Muscle layer of duodenum (tissue), 2 donors: ENCODE measurements at regions not wholly inside any gene's neighbourhood (a gene's known extent, or its start where the extent isn't known, plus 50 kb on each side); places are given as distances from the start of the nearest gene placed in this dataset.

Source experiments
- H3K27ac ChIP-seq: one replicate; pipeline ENCODE4 v1.7.0; 2013; ENCODE audit warnings: mild to moderate bottlenecking, low read length
- H3K27me3 ChIP-seq: one replicate; pipeline ENCODE4 v1.7.0; 2013; ENCODE audit warnings: low read depth, mild to moderate bottlenecking, control low read depth, low read length
- H3K36me3 ChIP-seq, 2 donors: one replicate each; pipeline ENCODE4 v1.7.0; 2013; ENCODE audit warnings: low read length in 2 of 2, control low read depth in 1 of 2, mild to moderate bottlenecking in 1 of 2; ENCODE audit not compliant: insufficient read depth in 2 of 2, control insufficient read depth in 1 of 2
- H3K4me1 ChIP-seq, 2 donors: one replicate each; pipeline ENCODE4 v1.7.0; 2013; ENCODE audit warnings: low read length in 2 of 2, mild to moderate bottlenecking in 2 of 2, control low read depth in 1 of 2, moderate library complexity in 1 of 2; ENCODE audit not compliant: insufficient read depth in 2 of 2, control insufficient read depth in 1 of 2
- H3K4me3 ChIP-seq, 2 donors: one replicate each; pipeline ENCODE4 v1.7.0; 2013; ENCODE audit warnings: low read length in 2 of 2, low read depth in 1 of 2, mild to moderate bottlenecking in 1 of 2
- H3K9me3 ChIP-seq, 2 donors: one replicate each; pipeline ENCODE4 v1.7.0; 2013; ENCODE audit warnings: low read length in 2 of 2, control low read depth in 1 of 2, mild to moderate bottlenecking in 1 of 2; ENCODE audit not compliant: control insufficient read depth in 1 of 2
- donor health status: healthy.

GRCh38 chr5:18079831-18080230 lies 445.6 kb downstream of the TAF11L14 start:
- Histone ChIP-seq H3K27ac (no peak overlapping the region), H3K4me3 (no peak overlapping the region), H3K9me3 (peaks cover 0 to 4% of the 10 kb centered on the region in 2 donors), H3K4me1 (no peaks in the 10 kb centered on the region), H3K36me3 (no peaks in the 10 kb centered on the region), H3K27me3 (no peaks in the 10 kb centered on the region)

DNA sequence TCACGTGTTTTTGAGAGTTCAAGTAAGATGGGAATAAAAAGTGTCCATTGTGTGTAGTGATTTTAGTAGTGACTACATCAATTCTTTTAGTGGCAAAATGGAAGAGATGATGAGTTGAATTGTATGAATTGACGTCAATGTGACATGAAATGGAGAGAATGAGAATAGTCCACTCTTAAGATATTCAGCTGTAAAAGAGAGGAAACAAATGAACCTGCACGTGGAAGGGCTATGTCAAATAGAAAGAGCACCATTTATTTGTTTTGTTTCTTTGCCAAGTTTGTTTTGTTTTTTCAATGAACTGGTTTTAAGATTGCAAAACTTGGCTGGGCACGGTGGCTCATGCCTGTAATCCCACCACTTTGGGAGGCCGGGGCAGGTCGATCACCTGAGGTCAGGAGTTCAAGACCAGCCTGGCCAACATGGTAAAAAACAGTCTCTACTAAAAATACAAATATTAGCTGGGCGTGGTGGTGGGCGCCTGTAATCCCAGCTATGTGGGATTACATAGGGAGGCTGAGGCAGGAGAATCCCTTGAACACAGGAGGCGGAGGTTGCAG lies 453.8 kb downstream of the TAF11L14 start:
- Histone ChIP-seq H3K27ac (no peak overlapping the region), H3K36me3 (no peaks in the 10 kb centered on the region), H3K4me1 (no peaks in the 10 kb centered on the region), H3K9me3 (no peaks in the 10 kb centered on the region), H3K27me3 (no peaks in the 10 kb centered on the region), H3K4me3 (no peak overlapping the region)

GRCh38 chr5:18090177-18090576 lies 455.9 kb downstream of the TAF11L14 start:
- Histone ChIP-seq H3K36me3 (no peaks in the 10 kb centered on the region), H3K9me3 (no peaks in the 10 kb centered on the region), H3K4me3 (no peak overlapping the region), H3K27ac (no peak overlapping the region), H3K4me1 (no peaks in the 10 kb centered on the region), H3K27me3 (no peaks in the 10 kb centered on the region)

- H3K4me1 ChIP-seq: no peaks in the 10 kb centered on the region
- no peaks in the 10 kb centered on the region for H3K27me3 ChIP-seq
- no peaks in the 10 kb centered on the region for H3K9me3 ChIP-seq
- H3K27ac ChIP-seq: no peak overlapping the region
- no peaks in the 10 kb centered on the region for H3K36me3 ChIP-seq
- H3K4me3 ChIP-seq: no peak overlapping the region
These were observed 456.9 kb downstream of the TAF11L14 start for GRCh38 chr5:18091142-18091541.

DNA sequence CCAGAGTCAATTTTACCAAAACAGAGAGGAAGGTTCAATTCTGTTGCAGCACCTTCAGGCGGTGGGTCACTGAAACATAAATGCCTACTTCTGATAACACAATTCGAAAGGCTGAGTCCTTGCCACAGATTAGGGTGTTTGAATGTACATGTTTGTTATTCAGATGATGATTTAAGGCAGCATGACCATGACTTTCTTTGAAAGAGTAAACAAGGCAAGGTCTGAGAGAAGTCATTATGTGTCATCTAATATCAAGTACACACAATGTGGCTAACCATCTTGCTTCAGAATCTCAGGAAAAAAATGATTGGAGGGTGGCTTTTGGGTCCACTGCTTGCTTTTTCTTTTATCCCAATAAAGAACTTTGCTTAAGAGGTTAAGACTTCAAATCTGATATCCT lies 457.5 kb downstream of the TAF11L14 start:
- H3K4me3 ChIP-seq: no peak overlapping the region
- H3K36me3 ChIP-seq: no peaks in the 10 kb centered on the region
- H3K27ac ChIP-seq: no peak overlapping the region
- no peaks in the 10 kb centered on the region for H3K27me3 ChIP-seq
- no peaks in the 10 kb centered on the region for H3K9me3 ChIP-seq
- H3K4me1 ChIP-seq: no peaks in the 10 kb centered on the region

DNA sequence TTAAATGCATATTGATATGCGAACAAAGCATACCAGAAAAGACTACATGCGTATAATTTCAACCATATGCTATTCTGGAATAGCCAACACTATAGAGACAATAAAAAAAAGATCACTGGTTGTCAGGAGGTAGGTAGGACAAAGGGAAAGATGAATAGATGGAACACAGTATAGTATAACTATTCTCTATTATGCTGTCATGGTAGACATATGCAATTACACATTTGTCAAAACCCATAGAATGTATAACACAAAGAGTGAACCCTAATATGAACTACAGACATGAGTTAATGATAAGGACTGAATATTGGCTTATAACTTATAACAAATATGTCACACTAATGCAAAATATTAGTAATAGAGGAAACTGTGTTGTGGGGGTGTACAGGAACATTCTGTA lies 460.8 kb downstream of the TAF11L14 start:
- Histone ChIP-seq H3K4me1 (no peaks in the 10 kb centered on the region), H3K4me3 (no peak overlapping the region), H3K27me3 (no peaks in the 10 kb centered on the region), H3K27ac (no peak overlapping the region), H3K36me3 (no peaks in the 10 kb centered on the region), H3K9me3 (no peaks in the 10 kb centered on the region)

DNA sequence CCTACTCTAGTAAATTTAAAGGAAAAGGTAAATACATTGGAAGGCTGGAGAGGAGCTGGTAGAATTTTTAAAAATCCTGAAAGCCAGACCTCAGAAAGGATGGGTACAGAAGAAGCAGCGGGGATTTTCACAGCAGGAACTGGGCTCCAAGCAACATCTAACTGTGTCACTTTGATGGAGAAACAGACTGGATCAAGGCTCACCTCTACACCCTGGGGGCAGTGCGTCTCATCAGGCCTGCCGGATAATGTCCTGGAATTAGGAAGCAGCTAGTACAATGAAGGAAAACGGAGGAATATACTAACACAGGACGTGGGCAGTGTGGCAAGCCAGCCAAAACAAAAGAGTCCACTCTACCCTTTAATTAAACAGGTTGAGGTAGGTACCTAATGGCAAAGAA lies 463.6 kb downstream of the TAF11L14 start:
- Histone ChIP-seq H3K27ac (no peak overlapping the region), H3K9me3 (no peaks in the 10 kb centered on the region), H3K4me1 (no peaks in the 10 kb centered on the region)

DNA sequence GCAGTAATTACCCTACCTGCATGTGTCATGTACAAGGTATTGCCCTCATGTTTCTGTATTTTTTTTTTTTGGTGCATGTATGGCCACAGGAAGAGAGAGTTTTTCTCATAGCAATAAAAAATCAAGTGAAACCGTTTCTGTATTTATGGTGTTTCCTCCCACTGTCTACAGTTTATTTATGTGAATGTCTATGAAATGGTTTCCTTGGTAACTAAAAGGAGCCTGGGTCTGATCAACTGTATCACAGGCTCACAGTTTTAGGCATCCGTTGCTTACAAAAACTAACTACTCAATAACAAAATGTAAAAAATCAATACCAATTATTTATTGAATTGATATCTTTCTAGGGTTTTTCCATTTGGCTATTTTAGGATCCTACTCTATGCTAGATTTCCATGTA lies 464.4 kb downstream of the TAF11L14 start:
- H3K9me3 ChIP-seq: no peaks in the 10 kb centered on the region
- H3K27ac ChIP-seq: no peak overlapping the region
- H3K4me1 ChIP-seq: no peaks in the 10 kb centered on the region
- no peaks in the 10 kb centered on the region for H3K27me3 ChIP-seq
- no peaks in the 10 kb centered on the region for H3K36me3 ChIP-seq
- H3K4me3 ChIP-seq: no peak overlapping the region

More for the DNA sequence above, 463.6 kb downstream of the TAF11L14 start:
- Histone ChIP-seq H3K27me3 (no peaks in the 10 kb centered on the region), H3K4me3 (no peak overlapping the region), H3K36me3 (no peaks in the 10 kb centered on the region)

DNA sequence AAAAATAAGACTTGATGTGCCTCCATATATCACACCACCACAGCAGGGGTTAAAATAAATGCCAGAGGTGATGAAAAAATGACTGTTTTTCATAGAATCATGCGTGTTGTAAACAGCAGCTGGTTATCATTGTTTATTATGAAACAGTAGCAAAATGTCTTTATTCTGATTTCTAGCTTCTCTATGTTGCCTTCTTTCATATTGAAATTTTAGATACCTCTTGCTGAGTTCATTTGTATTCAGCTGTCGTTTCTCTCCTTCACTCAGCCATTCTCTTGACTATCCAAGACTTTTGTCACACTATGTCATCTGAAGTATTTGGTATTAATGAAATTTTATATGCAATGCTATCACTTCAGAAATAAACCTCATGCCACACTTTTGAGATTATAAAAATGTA lies 465.0 kb downstream of the TAF11L14 start:
- Histone ChIP-seq H3K27me3 (no peaks in the 10 kb centered on the region), H3K4me3 (no peak overlapping the region), H3K9me3 (no peaks in the 10 kb centered on the region), H3K36me3 (no peaks in the 10 kb centered on the region), H3K4me1 (no peaks in the 10 kb centered on the region), H3K27ac (no peak overlapping the region)

DNA sequence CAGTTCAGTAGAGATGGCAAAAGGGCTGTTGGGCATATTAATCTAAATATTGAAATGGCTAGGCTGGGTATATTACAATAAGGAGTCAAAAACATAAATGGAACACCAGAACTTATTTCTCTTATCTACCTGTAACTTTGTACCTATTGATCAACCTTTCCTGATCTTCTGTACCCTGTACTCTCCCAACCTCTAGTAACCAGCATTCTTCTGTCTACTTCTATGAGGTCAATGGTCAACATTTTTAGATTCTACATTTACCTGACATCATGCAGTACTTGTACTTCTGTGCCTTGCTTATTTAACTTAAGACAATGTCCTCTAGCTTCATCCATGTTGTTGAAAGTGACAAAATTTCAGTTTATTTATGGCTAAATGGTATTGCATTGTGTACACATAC lies 467.3 kb downstream of the TAF11L14 start:
- H3K9me3 ChIP-seq: no peaks in the 10 kb centered on the region
- H3K4me3 ChIP-seq: no peak overlapping the region
- H3K4me1 ChIP-seq: no peaks in the 10 kb centered on the region
- H3K36me3 ChIP-seq: no peaks in the 10 kb centered on the region
- no peaks in the 10 kb centered on the region for H3K27me3 ChIP-seq
- no peak overlapping the region for H3K27ac ChIP-seq

GRCh38 chr5:18102733-18103132 lies 468.5 kb downstream of the TAF11L14 start:
- Histone ChIP-seq H3K27ac (no peak overlapping the region), H3K4me3 (no peak overlapping the region), H3K4me1 (no peaks in the 10 kb centered on the region), H3K36me3 (no peaks in the 10 kb centered on the region), H3K9me3 (no peaks in the 10 kb centered on the region), H3K27me3 (no peaks in the 10 kb centered on the region)

- H3K4me1 ChIP-seq: no peaks in the 10 kb centered on the region
- H3K9me3 ChIP-seq: no peaks in the 10 kb centered on the region
- H3K36me3 ChIP-seq: no peaks in the 10 kb centered on the region
- no peak overlapping the region for H3K4me3 ChIP-seq
- no peak overlapping the region for H3K27ac ChIP-seq
- no peaks in the 10 kb centered on the region for H3K27me3 ChIP-seq
These were observed 471.2 kb downstream of the TAF11L14 start for GRCh38 chr5:18105449-18105848.
